Activated T-helper 17 cell treated with anti-CD3 and anti-CD28 coated beads, Interleukin-2, amount 50 U/mL, for 72 hours (primary cell): ENCODE measurements at regions not wholly inside any gene's neighbourhood (a gene's known extent, or its start where the extent isn't known, plus 50 kb on each side); places are given as distances from the start of the nearest gene placed in this dataset.
"Not testable (repeated sequence)": the region's sequence is repeated elsewhere in the genome, so short reads cannot be mapped to it uniquely, and the experiment has no call there.

Source experiments
- ATAC-seq: fragments of 150-1000 bp; cut with Tn5 transposase; replicated peaks from 2 replicates; pipeline ENCODE4 v1.10.0; 2021; ENCODE audit warnings: mild to moderate bottlenecking, moderate library complexity
- H3K27ac Mint-ChIP-seq: one replicate; pipeline ENCODE4 v1.8.0; 2022; ENCODE audit warnings: mixed read lengths
- H3K27me3 Mint-ChIP-seq: one replicate; pipeline ENCODE4 v1.8.0; 2022; ENCODE audit warnings: mixed read lengths
- H3K36me3 Mint-ChIP-seq: one replicate; pipeline ENCODE4 v1.8.0; 2022; ENCODE audit warnings: low read depth, mild to moderate bottlenecking, mixed read lengths
- H3K4me1 Mint-ChIP-seq: one replicate; pipeline ENCODE4 v1.8.0; 2022; ENCODE audit warnings: mixed read lengths
- H3K4me3 Mint-ChIP-seq: one replicate; pipeline ENCODE4 v1.8.0; 2022; ENCODE audit warnings: mild to moderate bottlenecking, mixed read lengths
- H3K9me3 Mint-ChIP-seq: one replicate; pipeline ENCODE4 v1.8.0; 2022; ENCODE audit warnings: mixed read lengths

DNA sequence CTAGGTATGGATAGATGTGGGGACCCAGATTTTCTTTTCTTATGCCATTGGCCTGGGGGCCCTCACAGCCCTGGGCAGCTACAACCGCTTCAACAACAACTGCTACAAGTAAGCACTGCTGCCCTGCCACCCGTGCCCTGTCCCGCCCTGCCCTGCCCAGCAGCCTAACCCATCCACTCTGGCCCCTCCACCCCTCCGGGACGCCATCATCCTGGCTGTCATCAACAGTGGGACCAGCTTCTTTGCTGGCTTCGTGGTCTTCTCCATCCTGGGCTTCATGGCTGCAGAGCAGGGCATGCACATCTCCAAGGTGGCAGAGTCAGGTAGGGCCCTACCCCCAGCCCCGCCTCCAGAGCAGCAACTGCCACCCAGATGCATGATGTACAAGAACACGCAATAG, 521.3 kb downstream of the TP53TG3F start:
- not testable (repeated sequence) for H3K4me1 Mint-ChIP-seq, H3K36me3 Mint-ChIP-seq, ATAC-seq, H3K9me3 Mint-ChIP-seq, H3K4me3 Mint-ChIP-seq, H3K27me3 Mint-ChIP-seq, H3K27ac Mint-ChIP-seq

- H3K27me3 Mint-ChIP-seq, H3K4me1 Mint-ChIP-seq, H3K27ac Mint-ChIP-seq, ATAC-seq, H3K36me3 Mint-ChIP-seq, H3K4me3 Mint-ChIP-seq, H3K9me3 Mint-ChIP-seq: not testable (repeated sequence)
These were observed 525.0 kb downstream of the TP53TG3F start for GRCh38 chr16:33984428-33984827.

DNA sequence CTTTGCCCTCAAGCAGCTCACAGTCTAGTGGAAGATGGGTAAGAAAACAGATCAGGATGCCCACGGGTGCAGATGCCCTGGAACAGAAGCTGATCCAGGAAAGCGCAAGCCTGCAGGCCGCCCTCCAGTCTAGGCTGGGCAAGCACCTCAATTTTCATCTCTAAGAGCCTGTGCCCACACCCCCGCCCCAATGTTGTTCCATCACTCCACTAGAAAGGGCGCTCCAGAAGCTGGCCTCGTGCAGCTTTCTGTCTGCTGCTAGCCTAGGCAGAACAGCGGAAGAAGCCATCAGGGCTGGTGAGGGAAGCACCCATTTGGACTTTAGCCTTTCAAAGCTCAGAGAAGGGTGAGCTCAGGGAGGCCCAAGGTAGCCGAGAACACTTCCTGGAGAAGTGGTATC, 527.1 kb downstream of the TP53TG3F start:
- not testable (repeated sequence) for H3K4me1 Mint-ChIP-seq, H3K36me3 Mint-ChIP-seq, H3K27me3 Mint-ChIP-seq, H3K27ac Mint-ChIP-seq, H3K9me3 Mint-ChIP-seq, ATAC-seq, H3K4me3 Mint-ChIP-seq

GRCh38 chr16:33987348-33987963, 528.0 kb downstream of the TP53TG3F start:
- not testable (repeated sequence) for ATAC-seq, H3K4me3 Mint-ChIP-seq, H3K9me3 Mint-ChIP-seq, H3K27ac Mint-ChIP-seq, H3K36me3 Mint-ChIP-seq, H3K27me3 Mint-ChIP-seq, H3K4me1 Mint-ChIP-seq

DNA sequence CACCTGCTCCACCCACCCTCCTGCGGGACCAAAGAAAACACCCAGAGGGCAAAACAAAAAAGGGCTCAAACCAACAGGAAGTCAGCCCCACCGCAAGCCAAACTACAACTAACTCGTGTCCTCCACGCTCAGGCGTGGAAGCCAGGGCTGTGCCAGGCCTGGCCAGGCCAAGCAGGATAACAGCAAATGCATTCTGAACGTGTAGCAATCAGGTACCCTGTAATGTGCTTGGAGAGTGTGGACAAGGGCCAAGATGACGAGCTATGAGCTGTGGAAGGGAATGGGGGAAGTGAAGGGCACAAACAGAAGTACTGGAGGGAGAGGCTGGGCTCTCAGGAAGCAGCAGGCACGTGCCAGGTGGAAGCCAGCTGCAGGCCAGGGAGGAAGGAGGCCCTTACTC, 528.6 kb downstream of the TP53TG3F start:
- H3K9me3 Mint-ChIP-seq, H3K27me3 Mint-ChIP-seq, H3K4me1 Mint-ChIP-seq, ATAC-seq, H3K36me3 Mint-ChIP-seq, H3K4me3 Mint-ChIP-seq, H3K27ac Mint-ChIP-seq: not testable (repeated sequence)

- H3K9me3 Mint-ChIP-seq, H3K4me3 Mint-ChIP-seq, H3K27ac Mint-ChIP-seq, ATAC-seq, H3K4me1 Mint-ChIP-seq, H3K27me3 Mint-ChIP-seq, H3K36me3 Mint-ChIP-seq: not testable (repeated sequence)
These were observed 531.1 kb downstream of the TP53TG3F start for GRCh38 chr16:33990488-33990887.

DNA sequence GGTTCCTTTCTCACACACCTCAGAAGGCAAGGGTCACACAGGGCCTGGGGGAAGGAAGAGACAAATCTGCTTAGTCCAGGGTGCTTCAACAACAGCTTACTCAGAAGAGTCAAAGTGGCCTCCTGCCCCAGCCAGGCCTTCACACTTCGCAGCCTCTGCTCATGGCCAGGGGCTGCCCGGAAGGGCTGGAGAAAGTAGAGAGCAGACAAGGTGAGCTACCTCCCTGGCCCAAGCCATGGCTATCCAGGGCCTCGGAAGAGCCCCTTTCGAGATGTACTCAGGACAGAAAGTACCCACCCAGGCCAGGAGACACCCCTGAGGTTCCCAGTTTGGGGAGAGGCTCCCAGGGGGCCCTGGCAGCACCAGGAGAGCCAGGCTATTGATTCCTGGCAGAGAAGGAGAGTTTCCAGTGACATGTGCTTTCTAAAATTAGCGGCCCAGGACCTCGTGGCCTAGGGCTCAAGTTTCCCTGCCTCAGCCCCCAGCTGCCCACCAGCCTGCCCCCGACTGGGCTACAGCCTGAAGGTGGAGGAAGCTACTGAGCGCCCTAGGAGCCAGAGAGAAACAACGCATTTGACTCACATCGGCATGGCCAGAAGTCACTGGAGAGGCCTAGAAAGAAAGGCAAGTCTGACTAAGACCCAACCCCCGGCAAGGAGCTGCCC, 533.2 kb downstream of the TP53TG3F start:
- not testable (repeated sequence) for H3K27me3 Mint-ChIP-seq, H3K4me1 Mint-ChIP-seq, ATAC-seq, H3K4me3 Mint-ChIP-seq, H3K9me3 Mint-ChIP-seq, H3K36me3 Mint-ChIP-seq, H3K27ac Mint-ChIP-seq

DNA sequence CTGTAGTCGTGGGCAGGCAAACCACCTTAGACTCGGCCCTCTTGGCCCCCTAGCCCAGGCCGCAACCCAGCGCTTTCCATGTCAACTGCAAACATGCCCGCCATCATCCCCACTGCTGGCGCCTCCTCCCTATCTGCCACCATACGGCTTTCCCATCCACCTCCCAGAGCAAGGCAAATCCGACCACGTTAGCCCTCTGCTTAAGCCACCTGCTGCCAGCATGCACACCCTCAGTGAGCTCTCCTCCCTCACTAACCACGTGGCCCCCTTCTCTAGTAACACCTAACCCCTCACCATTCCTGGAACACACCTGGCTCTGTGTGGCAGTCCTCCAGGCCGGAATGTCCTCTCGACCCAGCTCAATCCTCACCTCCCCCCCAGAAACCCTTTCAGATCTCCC, 534.8 kb downstream of the TP53TG3F start:
- not testable (repeated sequence) for H3K9me3 Mint-ChIP-seq, ATAC-seq, H3K27me3 Mint-ChIP-seq, H3K27ac Mint-ChIP-seq, H3K4me3 Mint-ChIP-seq, H3K36me3 Mint-ChIP-seq, H3K4me1 Mint-ChIP-seq

DNA sequence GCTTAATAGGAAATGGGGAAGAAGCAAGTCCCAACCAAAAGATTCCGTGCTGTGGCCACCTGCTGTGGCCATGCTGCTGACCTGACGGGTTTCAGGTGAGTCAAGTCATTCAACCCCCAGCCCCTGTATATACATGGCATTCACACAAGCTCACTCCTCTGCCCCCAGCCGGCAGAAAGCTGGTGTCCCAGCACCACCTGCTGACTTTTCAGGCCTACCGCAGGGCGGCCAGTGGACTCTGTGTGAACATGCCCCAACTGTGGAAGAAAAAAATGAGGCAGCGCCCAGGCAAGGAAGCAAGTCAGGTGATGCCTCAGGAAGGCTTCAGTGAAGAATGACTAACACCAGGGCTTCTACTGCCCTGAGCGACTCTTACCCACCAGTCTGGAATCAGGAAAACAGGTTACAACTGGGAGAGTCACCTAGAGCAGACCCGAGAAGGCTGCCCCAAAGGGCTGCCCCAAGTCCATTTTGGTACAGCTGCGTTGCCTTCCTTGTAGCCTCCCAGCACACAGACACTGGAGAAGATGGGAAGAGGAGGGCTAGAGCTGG, 536.5 kb downstream of the TP53TG3F start:
- H3K4me1 Mint-ChIP-seq, H3K27me3 Mint-ChIP-seq, H3K36me3 Mint-ChIP-seq, H3K9me3 Mint-ChIP-seq, H3K4me3 Mint-ChIP-seq, H3K27ac Mint-ChIP-seq, ATAC-seq: not testable (repeated sequence)

GRCh38 chr16:34001184-34001583, 541.8 kb downstream of the TP53TG3F start:
- H3K4me1 Mint-ChIP-seq, H3K36me3 Mint-ChIP-seq, ATAC-seq, H3K27me3 Mint-ChIP-seq, H3K4me3 Mint-ChIP-seq, H3K9me3 Mint-ChIP-seq, H3K27ac Mint-ChIP-seq: not testable (repeated sequence)

- not testable (repeated sequence) for H3K36me3 Mint-ChIP-seq, H3K27ac Mint-ChIP-seq, H3K4me1 Mint-ChIP-seq, H3K9me3 Mint-ChIP-seq, H3K4me3 Mint-ChIP-seq, H3K27me3 Mint-ChIP-seq, ATAC-seq
These were observed 542.5 kb downstream of the TP53TG3F start for GRCh38 chr16:34001961-34002360.

- H3K9me3 Mint-ChIP-seq, H3K27me3 Mint-ChIP-seq, ATAC-seq, H3K27ac Mint-ChIP-seq, H3K4me3 Mint-ChIP-seq, H3K36me3 Mint-ChIP-seq, H3K4me1 Mint-ChIP-seq: not testable (repeated sequence)
These were observed 555.7 kb downstream of the TP53TG3F start for GRCh38 chr16:34014841-34015820.

- H3K27ac Mint-ChIP-seq, H3K27me3 Mint-ChIP-seq, H3K36me3 Mint-ChIP-seq, H3K4me1 Mint-ChIP-seq, ATAC-seq, H3K4me3 Mint-ChIP-seq: not testable (repeated sequence)
- peaks cover 20% of the 10 kb centered on the region for H3K9me3 Mint-ChIP-seq
These were observed 558.9 kb downstream of the TP53TG3F start for GRCh38 chr16:34018277-34018676.

DNA sequence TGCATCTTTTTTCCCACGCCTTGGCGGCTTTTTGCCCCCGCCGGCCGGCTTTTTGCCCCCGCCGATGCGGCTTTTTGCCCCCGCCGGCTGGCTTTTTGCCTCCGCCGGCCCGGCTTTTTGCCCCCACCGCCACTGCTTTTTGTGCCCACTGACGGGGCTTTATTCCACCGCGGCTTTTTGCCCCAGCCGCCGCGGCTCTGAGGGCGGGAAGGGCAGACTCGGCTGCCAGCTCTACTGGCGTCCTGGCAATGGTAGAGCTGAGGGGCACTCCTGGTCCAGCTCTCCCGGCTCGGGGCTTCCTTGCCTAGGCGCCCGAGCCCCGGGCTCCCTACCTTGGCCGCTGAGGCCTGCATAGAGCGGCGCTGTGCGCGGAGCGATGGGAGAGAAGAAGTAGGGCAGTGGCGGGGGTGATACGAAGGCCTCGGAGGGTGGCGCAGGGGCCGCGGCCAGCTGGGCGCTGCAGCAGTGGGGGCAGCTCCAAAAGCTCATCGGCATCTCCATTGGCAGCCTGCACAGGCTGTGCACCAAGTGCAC, 591.4 kb downstream of the TP53TG3F start:
- Mint-ChIP-seq H3K4me3 (no peak overlapping the region), H3K27ac (no peak overlapping the region), H3K27me3 (no peaks in the 10 kb centered on the region), H3K9me3 (peaks cover 24% of the 10 kb centered on the region), H3K4me1 (no peaks in the 10 kb centered on the region), H3K36me3 (no peaks in the 10 kb centered on the region)
- ATAC-seq: no peak
